GM18861 (cell line): ENCODE measurements at regions not wholly inside any gene's neighbourhood (a gene's known extent, or its start where the extent isn't known, plus 50 kb on each side); places are given as distances from the start of the nearest gene placed in this dataset.

Source experiments
- ATAC-seq: cut with Tn5 transposase; IDR thresholded peaks from one replicate; pipeline ENCODE4 v1.9.1; 2021; ENCODE audit not compliant: unreplicated experiment

GRCh38 chr1:163406772-163407171 is 85.0 kb downstream of the NUF2 start:
- ATAC-seq = no peak

- no peak for ATAC-seq
These were observed 86.5 kb downstream of the NUF2 start for GRCh38 chr1:163408262-163408661.

- no peak for ATAC-seq
These were observed 88.6 kb downstream of the NUF2 start for GRCh38 chr1:163410073-163410999.

- ATAC-seq = no peak
These were observed 90.5 kb downstream of the NUF2 start for GRCh38 chr1:163412221-163412620.

- peak; percentile 96 for ATAC-seq
These were observed 93.0 kb downstream of the NUF2 start for GRCh38 chr1:163414778-163415177.

GRCh38 chr1:163421701-163422100 is 99.9 kb downstream of the NUF2 start:
- ATAC-seq = no peak

GRCh38 chr1:163422738-163423404 is 101.1 kb downstream of the NUF2 start:
- no peak for ATAC-seq

- ATAC-seq = no peak
These were observed 104.9 kb downstream of the NUF2 start for GRCh38 chr1:163426505-163427251.

- ATAC-seq = no peak
These were observed 105.5 kb downstream of the NUF2 start for GRCh38 chr1:163427279-163427678.

GRCh38 chr1:163436140-163436812 is 114.5 kb downstream of the NUF2 start:
- no peak for ATAC-seq

- no peak for ATAC-seq
These were observed 117.7 kb downstream of the NUF2 start for GRCh38 chr1:163439471-163439870.

GRCh38 chr1:163440090-163440489 is 118.3 kb downstream of the NUF2 start:
- ATAC-seq = no peak

- ATAC-seq = no peak
These were observed 120.6 kb downstream of the NUF2 start for GRCh38 chr1:163442231-163442879.

- no peak for ATAC-seq
These were observed 121.1 kb downstream of the NUF2 start for GRCh38 chr1:163442895-163443294.

- ATAC-seq = no peak
These were observed 122.1 kb downstream of the NUF2 start for GRCh38 chr1:163443863-163444262.

- no peak for ATAC-seq
These were observed 122.9 kb downstream of the NUF2 start for GRCh38 chr1:163444665-163445064.

GRCh38 chr1:163450986-163451385 is 129.2 kb downstream of the NUF2 start:
- ATAC-seq = no peak

- ATAC-seq = no peak
These were observed 137.8 kb downstream of the NUF2 start for GRCh38 chr1:163459539-163459938.

- ATAC-seq = no peak
These were observed 145.5 kb downstream of the NUF2 start for GRCh38 chr1:163467289-163467688.
